Upper lobe of right lung (tissue), 1 donor: ENCODE measurements at regions not wholly inside any gene's neighbourhood (a gene's known extent, or its start where the extent isn't known, plus 50 kb on each side); places are given as distances from the start of the nearest gene placed in this dataset.
A peak's percentile ranks its signal among the peaks of the same experiment; 100 is the strongest.

Source experiments
- ATAC-seq: fragments of 200-7000 bp; cut with Tn5 transposase; one replicate; pipeline ENCODE4 v1.9.1; 2020; ENCODE audit warnings: mild to moderate bottlenecking, moderate library complexity
- DNase-seq: peaks from one replicate; pipeline ENCODE4 v3.0.0-alpha.2; 2020
- H3K27ac ChIP-seq: fragments of 200-600 bp; one replicate; pipeline ENCODE4 v1.8.0; 2022
- H3K27me3 ChIP-seq: fragments of 200-600 bp; one replicate; pipeline ENCODE4 v1.8.0; 2022; ENCODE audit warnings: mild to moderate bottlenecking
- H3K36me3 ChIP-seq: fragments of 200-600 bp; one replicate; pipeline ENCODE4 v1.8.0; 2022
- H3K4me1 ChIP-seq: fragments of 200-600 bp; one replicate; pipeline ENCODE4 v1.8.0; 2022
- H3K4me3 ChIP-seq: fragments of 200-600 bp; one replicate; pipeline ENCODE4 v1.8.0; 2022; ENCODE audit warnings: mild to moderate bottlenecking
- H3K9me3 ChIP-seq: fragments of 200-600 bp; one replicate; pipeline ENCODE4 v1.8.0; 2022
- intact Hi-C: fragments of 100-400 bp; cut with DNase I; formaldehyde crosslinking; loops from one replicate; pipeline ENCODE4 v1.11.0; 2022
- TF ChIP-seq, protein P1 (sequence below): fragments of 200-600 bp; IDR thresholded peaks from one replicate; pipeline ENCODE4 v1.8.0; 2022; ENCODE audit warnings: antibody characterized with exemption
- donor health status: DM: no; HTN: yes; CAD: no; lungs with severe emphysema.

DNA sequence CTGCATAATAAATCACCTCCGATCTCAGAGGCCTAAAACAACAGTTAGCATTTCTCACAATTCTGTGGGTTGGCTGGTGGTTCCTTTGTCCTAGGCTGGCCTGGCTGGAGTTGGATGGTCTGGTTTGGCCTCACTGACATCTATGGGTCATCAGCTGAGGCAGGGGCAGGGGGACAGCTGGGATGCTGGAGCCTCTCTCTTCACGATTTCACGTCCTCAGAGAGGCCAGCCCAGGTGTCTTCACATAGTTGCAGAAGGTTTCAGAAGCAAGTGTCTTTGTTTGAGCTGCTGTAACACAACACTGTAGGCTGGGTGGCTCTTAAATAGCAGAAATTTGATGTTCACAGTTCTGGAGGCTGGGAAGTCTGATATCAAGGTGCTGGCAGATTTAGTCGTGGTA lies 155.5 kb upstream of the CACNA1E start:
- H3K9me3 ChIP-seq, result no peaks in the 10 kb centered on the region
- intact Hi-C loops, result no loop called here
- no peaks in the 10 kb centered on the region for H3K36me3 ChIP-seq
- no peaks in the 10 kb centered on the region for H3K4me1 ChIP-seq
- TF ChIP-seq, protein P1, sequence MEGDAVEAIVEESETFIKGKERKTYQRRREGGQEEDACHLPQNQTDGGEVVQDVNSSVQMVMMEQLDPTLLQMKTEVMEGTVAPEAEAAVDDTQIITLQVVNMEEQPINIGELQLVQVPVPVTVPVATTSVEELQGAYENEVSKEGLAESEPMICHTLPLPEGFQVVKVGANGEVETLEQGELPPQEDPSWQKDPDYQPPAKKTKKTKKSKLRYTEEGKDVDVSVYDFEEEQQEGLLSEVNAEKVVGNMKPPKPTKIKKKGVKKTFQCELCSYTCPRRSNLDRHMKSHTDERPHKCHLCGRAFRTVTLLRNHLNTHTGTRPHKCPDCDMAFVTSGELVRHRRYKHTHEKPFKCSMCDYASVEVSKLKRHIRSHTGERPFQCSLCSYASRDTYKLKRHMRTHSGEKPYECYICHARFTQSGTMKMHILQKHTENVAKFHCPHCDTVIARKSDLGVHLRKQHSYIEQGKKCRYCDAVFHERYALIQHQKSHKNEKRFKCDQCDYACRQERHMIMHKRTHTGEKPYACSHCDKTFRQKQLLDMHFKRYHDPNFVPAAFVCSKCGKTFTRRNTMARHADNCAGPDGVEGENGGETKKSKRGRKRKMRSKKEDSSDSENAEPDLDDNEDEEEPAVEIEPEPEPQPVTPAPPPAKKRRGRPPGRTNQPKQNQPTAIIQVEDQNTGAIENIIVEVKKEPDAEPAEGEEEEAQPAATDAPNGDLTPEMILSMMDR, result no peak
- no peak for DNase-seq
- no peaks in the 10 kb centered on the region for H3K27me3 ChIP-seq
- ATAC-seq, result no peak
- no peak overlapping the region for H3K27ac ChIP-seq
- no peak overlapping the region for H3K4me3 ChIP-seq

DNA sequence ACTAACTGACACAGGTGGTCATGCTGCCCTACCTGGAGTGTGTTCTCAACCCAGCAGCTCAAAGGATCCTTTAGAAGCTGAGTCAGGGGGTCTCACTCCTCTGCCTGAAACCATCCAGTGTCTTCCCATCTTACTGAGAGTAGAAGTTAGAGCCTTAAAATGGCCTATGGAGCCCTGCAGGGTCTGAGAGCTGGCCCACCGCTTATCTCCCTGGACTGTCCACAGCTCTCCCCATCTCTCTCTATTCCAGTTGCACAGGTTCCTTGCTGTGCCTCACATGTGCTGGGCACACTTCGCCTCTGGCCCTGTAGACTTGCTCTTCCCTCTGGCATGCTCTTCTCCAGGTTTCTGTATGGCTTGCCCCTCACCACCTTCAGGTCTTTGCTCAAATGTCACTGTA lies 148.6 kb upstream of the CACNA1E start:
- no peaks in the 10 kb centered on the region for H3K9me3 ChIP-seq
- H3K4me3 ChIP-seq, result no peak overlapping the region
- no peaks in the 10 kb centered on the region for H3K4me1 ChIP-seq
- TF ChIP-seq, protein P1, result no peak
- H3K36me3 ChIP-seq, result no peaks in the 10 kb centered on the region
- no peaks in the 10 kb centered on the region for H3K27me3 ChIP-seq
- intact Hi-C loops, result no loop called here
- no peak overlapping the region for H3K27ac ChIP-seq
- ATAC-seq (peak; percentile 26), DNase-seq (no peak)

DNA sequence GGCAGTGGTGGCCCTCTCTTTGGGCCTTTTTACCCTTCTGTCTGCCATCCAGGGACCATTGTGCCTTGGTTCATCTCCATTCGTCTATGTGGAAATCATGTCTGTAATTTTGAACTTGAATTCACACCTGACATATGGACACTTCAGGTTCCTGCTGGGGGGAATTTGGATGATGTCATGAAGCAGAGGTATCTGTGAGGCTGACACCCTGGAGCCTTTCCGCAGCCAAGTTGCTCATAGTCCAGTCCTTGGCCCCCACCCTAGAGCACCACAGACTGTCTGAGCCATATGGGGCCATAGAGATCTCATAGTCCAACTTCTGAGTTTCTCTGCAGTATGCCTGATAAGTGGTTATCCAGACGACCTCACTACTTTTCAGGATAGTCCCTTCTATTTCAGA lies 147.7 kb upstream of the CACNA1E start:
- TF ChIP-seq, protein P1, result no peak
- intact Hi-C loops, result no loop called here
- no peak overlapping the region for H3K4me3 ChIP-seq

DNA sequence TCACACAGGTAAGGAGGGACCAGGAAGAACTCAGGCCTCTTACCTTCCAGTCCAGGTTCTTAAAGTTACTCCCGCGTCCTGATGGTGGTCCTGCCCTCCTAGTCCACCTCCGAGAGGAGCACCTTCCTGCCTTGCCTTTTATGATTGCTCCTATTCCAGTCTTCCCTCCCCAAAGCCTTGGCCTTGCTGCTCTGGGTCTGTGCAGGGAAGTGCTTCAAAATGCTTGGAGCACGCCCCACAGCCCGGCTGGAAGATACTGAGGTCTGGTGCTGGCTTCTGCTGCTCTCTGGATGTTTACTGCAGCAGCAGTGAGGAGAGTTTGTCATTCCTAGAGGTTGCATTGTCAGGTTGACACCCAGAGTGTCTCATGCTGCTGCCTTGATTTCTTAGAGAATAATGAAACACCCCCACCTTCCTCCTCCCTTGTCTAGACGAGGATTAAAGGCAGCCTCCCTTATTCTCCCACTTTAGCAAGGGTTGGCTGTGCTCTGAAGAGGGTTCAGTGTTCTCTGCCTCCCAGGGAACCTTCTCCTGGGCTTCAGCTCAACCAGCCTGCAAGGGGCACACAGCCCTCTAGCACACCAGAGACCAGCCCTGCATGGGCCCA lies 142.2 kb upstream of the CACNA1E start:
- TF ChIP-seq, protein P1, result no peak
- Histone ChIP-seq H3K4me1 (no peaks in the 10 kb centered on the region), H3K9me3 (no peaks in the 10 kb centered on the region), H3K27ac (no peak overlapping the region), H3K27me3 (peaks cover 5% of the 10 kb centered on the region), H3K4me3 (no peak overlapping the region), H3K36me3 (no peaks in the 10 kb centered on the region)
- intact Hi-C loops, result no loop called here
- ATAC-seq (no peak), DNase-seq (no peak)

More for the DNA sequence above, 147.7 kb upstream of the CACNA1E start:
- no peaks in the 10 kb centered on the region for H3K4me1 ChIP-seq
- H3K27me3 ChIP-seq, result peaks cover 2% of the 10 kb centered on the region
- H3K36me3 ChIP-seq, result no peaks in the 10 kb centered on the region
- DNase-seq (no peak), ATAC-seq (no peak)
- no peaks in the 10 kb centered on the region for H3K9me3 ChIP-seq
- H3K27ac ChIP-seq, result no peak overlapping the region

DNA sequence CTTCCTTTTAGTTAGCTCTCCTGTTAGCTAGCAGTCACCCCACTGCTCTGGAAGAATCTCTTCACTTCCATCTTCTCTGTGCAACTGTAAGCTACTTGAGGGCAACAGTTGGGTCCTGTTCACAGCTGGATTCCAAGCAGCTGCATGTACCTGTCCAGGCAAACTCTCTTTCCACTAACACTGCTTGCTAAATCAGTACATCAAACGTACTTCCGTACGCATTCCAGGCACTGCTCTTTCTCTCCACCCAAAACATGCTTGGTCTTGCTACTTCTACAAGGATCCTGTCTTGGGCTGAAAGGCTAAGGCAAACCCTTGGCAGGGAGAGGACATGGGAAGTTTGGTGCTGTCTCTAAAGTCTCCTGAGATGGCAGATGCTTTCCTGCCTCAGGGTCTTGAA lies 139.2 kb upstream of the CACNA1E start:
- H3K36me3 ChIP-seq, result no peaks in the 10 kb centered on the region
- no peaks in the 10 kb centered on the region for H3K9me3 ChIP-seq
- intact Hi-C loops, result no loop called here
- no peak for DNase-seq
- ATAC-seq, result no peak
- H3K27me3 ChIP-seq, result peaks cover 5% of the 10 kb centered on the region
- H3K27ac ChIP-seq, result no peak overlapping the region
- no peak overlapping the region for H3K4me3 ChIP-seq
- TF ChIP-seq, protein P1, result no peak
- no peaks in the 10 kb centered on the region for H3K4me1 ChIP-seq

DNA sequence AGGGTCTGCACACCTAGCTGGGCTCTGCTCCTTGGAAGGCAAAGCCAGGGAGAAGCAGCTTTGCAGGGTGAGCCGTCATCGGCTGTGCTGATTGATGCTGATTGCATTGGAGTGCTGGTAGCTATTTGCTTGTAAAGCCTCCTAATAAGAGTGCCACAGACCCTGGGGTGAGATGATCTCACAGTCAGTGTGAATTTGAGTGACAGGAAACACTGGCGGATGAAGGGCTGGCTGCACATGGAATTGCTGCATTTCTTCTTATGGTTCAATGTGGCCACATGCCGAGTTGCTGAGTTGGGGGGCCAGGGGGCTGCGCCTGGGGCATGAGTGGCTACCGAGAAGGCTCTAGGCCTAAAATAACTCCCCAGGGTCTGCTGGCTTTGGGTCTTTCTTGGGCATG lies 138.2 kb upstream of the CACNA1E start:
- TF ChIP-seq, protein P1, result no peak
- ATAC-seq (no peak), DNase-seq (no peak)

More for the DNA sequence above, 138.2 kb upstream of the CACNA1E start:
- Histone ChIP-seq H3K9me3 (no peaks in the 10 kb centered on the region), H3K4me3 (no peak overlapping the region), H3K27me3 (peaks cover 5% of the 10 kb centered on the region), H3K36me3 (no peaks in the 10 kb centered on the region), H3K27ac (no peak overlapping the region), H3K4me1 (no peaks in the 10 kb centered on the region)
- intact Hi-C loops, result no loop called here
